NCI-H2081 treated with DMSO at 0.1 percent for 48 hours (cell line): ENCODE measurements at regions not wholly inside any gene's neighbourhood (a gene's known extent, or its start where the extent isn't known, plus 50 kb on each side); places are given as distances from the start of the nearest gene placed in this dataset.

Experiments used
- DNase-seq: peaks from one replicate; lab custom pipeline; 2025; lab: John Stamatoyannopoulos, UW

DNA sequence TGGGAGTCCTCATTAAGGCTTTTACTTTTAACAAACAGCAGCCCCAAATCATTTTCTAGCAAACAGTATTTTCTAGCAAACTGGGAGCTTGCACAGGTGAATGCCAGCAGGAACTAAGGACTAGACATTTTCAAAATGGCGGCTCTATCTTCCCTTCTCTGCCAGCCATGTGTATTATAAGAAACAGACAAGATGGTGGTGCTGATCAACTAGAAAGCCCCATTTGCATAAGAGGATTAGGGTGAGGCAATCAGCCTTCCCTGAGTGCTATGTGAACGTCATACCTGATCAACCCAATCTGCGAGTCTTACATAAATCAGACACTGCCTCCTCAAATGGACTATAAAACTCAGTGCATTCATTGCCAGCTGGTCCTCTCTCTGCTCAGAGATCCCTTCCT lies 479.6 kb downstream of the IPMK start:
- DNase-seq = no peak

DNA sequence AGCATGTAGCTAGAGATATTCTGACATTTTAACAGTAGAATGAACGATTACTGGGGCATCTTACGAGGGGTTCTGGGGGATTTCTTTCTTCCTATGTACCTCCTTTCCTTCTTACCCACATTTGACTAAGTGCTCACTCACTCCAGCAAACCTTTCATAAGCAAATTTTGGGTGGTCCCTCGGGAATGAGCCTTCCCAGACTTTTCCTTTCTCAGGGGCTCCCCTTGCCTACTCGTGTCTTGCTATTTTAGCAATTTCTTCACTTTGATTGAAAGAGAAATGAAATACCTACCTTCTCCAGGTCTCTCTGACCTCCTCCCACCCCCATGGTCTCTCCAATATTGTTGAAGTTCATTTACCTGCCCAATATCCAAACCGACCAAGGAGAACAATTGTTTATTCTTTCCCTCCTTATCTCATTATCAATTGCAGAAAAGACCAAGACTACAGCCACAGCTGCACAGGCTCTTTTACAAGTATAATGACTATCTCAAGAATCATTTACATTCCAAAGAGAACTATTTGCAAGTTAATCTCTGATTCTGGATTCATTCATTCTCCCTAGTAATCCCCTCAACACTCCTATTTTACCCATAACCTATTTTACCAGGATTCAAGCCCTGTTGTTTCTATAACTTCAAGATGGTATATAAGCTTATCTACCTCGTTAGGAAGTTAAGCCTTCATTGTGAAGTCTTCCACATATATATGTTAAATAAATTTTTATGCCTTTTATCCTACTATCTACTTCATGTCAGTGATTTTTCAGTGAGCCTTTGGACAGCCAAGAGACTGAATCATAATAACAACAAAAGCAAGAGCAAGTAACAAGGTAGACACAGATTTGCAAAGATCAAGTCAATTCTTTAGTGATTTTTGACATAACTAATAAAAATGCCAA lies 480.6 kb downstream of the IPMK start:
- DNase-seq = no peak

DNA sequence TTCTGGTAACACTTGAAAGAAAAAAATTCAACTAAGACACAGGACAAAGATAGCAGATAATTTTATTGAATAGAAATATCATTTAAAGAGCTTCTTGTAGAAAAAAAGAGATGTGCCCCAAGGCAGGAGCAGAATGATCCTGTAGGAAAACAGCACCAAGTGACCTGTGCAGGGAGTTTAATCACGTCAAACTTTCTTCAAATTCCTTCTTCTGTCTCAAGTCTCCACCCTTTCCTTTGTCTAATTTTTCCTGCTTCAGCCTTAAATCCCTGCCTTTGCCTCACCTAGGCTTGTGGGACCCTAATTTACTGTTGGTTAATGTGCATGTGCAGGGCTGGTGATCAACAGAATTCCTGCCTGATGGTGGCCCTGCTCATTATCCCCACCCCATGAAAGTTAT lies 481.4 kb downstream of the IPMK start:
- no peak for DNase-seq

DNA sequence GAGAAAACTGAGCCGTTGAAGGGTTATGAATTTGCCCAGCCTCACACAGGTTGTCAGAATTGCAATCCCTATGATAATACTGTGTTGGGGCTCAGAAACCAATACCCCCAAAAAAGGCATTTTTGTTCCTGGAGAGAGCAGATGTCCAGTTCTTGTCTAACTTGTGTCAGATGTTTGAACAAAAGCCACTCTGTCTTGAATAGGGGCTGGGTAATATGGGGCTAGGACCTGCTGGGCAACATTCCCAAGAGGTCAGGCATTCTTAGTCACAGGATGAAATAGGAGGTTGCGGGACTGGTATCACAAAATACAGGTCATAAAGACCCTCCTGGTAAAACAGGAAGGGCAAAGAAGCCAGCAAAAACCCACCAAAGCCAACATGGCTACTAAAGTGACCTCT lies 482.1 kb downstream of the IPMK start:
- DNase-seq = no peak

DNA sequence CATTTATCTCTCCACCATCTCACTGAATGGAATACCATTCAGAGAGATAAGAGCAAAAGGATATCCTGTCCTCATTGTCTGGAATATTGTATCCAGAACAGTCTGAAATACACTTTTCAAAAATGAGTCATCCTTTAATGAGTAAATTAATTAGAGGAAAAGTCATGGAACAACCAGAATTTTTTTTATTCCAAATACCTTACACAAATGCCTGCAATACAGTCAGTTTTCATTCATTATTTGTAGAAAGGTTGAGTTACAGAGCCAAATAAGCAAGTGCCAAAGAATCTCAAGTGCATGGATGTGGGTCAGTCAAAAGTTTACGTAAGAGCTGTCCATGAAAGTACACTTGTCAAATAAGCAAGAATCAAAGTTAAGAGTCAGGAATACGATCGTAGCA lies 482.6 kb downstream of the IPMK start:
- DNase-seq = no peak

DNA sequence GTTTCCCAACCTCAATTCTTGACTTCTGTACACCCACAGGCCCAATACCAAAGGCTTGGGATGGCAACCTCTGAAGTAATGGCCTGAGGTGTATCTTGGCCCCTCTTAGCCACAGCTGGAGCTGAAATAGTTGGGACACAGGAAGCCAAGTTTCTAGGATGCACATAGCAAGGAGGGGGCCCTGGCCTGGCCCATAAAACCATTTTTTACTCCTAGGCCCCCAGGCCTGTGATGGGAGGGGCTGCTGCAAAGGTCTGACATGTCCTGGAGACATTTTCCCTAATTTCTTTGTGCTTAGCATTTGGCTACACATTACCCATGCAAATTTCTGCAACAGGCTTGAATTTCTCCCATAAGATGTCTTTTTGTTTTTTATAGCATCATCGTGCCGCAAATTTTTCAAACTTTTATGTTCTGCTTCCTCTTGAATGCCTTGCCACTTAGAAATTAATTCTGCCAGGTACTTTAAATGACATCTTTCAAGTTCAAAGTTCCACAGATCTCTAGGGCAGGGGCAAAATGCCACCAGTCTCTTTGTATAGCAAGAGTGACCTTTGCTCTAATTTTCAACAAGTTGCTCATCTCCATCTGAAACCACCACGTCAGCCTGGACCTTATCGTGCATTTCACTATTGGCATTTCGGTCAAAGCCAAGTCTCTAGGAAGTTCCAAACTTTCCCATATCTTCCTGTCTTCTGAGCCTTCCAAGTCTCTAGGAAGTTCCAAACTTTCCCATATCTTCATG lies 490.8 kb downstream of the IPMK start:
- no peak for DNase-seq

DNA sequence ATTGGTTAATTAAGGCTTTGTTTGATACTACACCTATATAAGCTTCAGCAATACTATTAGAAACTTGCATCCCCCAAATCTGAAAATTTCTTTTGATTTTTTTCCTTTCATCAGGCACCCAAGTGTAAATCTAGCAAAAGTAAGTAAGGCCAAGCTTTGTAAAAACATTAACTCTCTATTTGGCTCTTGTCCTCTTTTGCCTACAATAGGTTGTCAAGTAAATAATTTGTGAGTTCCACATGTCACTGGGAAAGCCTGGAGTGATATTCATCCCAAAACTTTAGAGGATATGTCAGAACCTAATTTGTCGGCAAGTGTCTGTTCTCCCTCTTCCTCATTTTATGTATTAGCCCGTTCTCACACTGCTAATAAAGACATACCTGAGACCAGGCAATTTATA lies 492.4 kb downstream of the IPMK start:
- no peak for DNase-seq

DNA sequence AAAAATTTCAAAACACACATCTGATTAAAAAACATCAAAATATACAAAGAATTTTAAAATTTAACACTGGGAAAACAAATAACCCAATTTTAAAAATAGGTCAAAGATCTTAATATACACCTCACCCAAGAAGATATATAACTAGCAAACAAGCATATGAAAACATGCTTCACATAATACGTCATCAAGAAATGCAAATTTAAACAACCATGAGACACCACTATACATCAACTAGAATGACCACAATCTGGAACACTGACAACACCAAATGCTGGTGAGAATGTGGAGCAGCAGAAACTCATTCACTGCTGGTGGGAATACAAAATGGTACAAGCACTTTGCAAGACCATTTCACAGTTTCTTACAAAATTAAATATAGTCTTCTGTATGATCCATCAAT lies 498.4 kb downstream of the IPMK start:
- no peak for DNase-seq

DNA sequence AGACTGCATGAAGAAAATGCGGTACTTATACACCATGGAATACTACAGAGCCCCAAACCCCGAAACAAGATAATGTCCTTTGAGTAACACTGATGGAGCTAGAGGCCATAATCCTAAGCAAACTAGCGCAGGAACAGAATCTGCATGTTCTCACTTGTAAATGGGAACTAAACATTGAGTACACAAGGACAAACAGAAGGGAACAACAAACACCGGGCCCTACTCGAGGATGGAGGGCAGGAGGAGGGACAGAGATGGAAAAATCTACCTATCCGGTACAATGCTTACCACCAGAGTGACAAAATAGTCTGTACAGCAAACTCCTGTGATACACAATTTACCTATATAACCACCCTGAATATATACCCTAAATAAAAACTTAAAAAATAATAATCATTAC lies 507.9 kb downstream of the IPMK start:
- DNase-seq = no peak

DNA sequence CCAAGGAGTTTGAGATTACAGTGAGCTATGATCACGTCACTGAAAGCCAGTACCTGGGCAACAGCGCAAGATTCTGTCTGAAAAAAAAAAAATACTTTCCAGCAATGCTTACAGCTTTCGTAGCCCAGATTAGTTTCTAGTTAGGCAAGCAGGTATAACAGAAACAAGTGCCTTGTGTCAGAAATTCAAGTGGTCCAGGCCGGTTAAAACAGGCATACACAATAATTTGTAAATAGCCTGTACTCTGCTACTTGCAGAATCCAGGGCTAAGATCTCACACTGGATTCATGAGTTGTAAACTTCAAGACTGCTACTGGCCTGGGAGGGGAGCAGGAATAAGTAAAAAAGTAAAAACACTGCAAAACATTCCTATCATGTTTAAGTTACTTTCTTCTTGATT lies 512.9 kb downstream of the IPMK start:
- DNase-seq = no peak

DNA sequence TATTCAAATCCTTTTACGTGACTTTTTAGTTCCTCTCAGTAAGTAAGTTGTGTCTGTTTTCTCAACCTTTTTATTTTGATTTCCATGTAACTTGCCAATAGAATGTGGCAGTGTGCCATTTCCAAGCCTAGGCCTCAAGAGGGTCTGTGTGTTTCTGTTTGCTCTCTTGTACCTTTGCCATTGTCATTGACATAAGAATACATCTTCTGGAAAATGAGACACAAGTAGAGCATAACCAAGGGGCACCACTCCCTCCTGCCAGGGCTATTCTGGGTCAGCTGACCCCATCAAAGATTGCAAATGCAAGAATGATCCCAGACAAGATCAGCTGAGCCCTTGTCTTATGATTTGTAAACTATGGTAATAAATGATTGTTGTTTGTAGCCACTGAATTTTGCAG lies 524.0 kb downstream of the IPMK start:
- no peak for DNase-seq

DNA sequence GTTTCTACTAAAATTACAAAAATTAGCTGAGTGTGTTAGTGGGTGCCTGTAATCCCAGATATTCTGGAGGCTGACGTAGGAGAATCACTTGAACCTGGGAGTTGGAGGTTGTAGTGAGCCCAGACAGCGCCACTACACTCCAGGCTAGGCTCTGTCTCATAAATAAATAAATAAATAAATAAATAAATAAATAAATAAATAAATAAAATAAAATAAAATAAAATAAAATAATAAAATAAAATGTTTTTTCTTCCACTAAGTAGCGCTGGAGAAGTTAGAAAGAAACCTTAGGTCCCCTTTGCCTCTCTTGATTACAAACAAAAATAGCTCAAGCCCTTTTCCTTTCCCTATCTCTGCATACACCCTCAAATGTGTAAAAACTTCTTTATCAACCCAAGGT lies 525.9 kb downstream of the IPMK start:
- DNase-seq = no peak

DNA sequence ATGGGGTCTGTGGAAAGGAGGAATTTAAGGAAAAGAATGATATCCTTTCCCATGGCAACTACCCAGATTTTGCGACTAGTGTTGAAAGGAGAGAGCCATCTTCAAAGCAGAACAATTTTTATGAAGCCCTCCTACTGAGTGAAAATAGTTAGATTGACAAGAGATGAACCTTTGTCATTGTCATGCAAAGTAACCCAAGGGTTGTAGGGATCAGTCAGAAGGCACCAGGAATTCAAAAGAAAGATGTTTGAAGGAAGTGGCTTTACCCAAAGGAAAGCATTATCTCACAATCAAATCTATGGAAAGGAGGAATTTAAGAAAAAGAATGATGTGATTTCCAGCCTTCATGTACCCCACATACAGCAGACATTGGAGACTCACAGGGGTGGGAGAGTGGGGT lies 544.4 kb downstream of the IPMK start:
- DNase-seq = no peak

DNA sequence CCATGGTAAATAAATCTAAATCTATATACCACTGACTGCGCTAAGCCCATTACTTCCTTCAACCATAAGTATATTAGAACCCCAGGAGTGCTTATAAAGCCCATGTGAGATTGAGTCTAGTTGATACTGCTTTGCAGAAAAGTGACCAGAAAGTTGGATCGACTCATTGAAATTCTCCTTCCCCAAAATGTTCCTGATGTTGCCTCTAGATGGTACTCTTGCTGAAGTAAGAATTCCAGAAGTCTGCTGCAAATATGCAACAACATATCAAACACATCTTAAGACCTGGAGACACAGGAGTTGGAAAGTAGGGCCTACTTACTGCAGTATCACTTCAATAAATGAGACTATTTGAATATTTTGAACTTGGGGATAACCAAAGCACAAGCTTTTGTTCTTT lies 550.8 kb downstream of the IPMK start:
- no peak for DNase-seq

DNA sequence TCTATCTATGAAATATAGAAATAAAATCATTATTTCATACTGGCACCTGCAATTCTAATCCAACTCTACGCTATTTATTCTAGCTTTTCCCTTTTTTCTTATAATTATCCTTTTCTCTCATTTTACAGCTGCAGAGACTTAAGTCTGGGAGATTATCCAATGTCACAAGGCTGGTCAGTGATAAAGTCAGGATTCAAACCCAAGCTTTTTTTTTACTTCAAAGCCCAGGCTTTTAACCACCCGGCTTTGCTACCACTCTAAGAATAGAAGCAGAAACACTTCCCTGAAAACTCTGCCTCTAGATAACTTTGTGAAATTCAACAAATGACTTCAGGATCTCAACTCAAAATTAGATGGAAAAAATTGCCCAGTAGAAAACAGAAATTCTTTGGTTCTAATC lies 552.5 kb downstream of the IPMK start:
- no peak for DNase-seq

DNA sequence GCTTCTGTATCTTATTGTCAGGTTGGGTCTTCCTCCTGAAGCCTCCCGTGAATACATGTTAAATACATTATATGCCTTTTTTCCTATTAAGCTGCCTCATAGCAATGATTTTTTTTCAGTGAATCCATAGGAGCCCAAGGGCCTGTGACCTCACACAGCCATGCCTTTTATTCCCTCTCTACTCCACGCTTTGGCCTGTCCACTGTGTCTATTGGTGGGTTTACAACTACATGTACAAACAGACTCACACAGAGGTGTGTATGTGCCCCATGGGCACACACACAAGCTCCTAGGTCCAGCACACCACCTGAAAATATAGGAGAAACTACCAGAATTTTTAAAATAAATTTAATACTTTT lies 560.4 kb downstream of the IPMK start:
- DNase-seq = no peak

DNA sequence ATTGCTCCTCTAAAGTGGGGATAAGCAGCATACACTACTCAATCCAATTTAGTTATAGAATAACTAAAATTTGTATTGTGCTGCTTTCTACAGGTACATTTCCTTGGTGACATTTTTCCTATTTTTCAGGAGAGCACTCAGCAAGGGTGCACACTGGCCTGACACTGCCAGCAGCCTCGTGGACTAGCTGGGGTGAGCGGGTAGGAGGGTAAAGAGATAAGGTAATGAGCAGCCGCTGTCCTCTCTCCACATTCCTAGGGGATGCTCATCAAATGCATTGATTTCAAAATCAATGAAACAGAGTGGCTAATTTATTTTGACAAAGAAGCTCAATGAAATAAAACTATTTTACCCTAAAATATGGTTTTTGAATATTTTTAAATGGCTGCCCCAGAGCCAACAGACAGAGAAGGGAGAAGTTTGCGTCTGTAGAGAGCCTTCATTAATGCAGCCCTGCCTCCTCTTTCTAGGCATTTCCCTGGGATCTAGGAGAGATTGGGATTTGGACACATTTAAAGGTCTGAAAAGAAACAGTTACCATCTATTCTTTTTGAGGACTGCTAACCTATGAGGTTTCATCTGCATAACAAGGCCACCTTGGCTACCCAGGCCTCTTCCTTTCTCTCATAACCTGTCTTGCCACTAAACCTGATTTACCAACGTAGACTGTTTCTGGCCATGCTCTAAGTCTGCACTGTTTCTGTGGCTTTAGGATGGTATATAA lies 561.0 kb downstream of the IPMK start:
- no peak for DNase-seq

DNA sequence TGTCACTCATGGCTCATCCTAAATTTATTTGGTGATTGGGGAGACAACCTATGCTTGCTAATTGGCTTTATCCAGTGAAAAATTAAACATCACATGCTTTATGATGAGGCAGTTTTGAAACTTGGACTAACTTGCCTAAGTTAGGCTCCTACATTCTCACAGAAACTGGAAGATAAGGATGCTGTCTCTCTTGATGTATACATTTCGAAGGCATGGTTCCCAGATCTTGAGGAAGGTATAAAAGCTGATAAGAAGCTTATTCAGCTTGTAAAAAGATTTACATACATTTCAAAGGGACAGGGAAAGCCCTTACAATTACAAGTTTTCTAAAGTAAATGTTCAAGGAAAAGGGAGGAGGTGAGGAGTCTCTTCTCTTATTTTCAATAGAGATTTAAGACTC lies 561.7 kb downstream of the IPMK start:
- no peak for DNase-seq

DNA sequence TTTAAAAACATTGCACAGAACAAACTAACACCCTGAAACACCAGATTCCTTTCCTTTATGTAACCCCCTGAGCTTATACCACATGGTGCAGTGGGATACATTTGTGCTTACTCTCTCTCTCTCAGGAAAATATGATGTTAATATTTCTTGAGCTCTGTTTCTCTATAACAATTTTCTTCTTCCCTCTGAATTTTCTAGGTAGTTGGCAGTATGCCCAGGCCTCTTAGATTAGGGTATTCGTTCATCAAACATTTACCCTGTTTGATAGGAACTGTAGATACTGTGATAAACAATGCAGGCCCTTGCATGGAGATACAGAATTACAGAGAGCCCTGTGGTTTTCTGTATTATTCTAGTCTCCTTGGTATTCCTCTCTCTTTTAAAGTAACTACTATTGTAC lies 567.8 kb downstream of the IPMK start:
- no peak for DNase-seq

DNA sequence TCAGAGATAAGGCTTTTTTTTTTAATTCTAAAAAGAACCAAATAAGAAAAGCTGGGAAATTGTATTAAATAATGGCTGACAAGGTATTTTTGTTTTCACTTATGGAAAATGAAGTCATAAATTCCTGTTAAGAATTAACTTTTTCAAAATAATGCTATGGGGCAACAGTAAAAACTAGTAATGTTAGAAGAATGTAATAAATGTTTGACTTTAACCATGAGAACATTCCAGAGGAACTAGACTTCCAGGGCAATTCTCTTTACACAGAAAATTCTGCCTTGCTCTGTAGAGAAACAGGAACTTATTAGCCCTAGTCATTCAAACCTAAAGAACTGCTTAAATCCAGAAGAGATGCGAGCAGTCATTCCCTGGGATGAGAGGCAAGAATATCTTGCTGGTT lies 571.1 kb downstream of the IPMK start:
- DNase-seq = no peak

DNA sequence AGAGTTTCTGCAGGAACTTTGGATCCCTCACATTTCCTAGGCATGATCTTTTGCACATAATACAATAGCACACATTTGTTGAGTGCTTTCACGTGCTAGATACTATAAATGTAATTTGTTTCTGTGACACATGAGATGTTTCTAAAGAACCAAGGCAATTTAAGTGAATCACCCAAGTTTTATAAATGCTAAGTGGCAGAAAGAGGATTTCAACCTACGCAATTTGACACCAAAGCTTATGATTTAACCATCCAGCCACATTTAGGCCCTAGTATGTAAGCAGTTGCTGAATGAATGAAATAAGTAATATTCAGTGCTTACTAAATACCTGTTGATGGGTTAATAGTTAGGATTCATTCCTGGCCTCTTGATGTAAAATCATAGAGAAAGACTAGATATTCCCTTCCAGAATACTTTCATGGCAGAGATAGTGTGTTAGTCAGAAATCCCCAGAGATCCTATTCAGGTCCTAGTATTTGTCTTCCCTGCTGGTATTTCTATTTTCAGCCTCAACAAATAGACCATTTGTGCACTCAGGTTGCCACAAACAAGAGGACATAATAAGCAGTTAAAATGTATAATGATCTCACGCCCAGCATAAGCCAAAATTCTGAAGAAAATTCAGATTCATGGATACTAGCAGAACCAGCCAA lies 572.6 kb downstream of the IPMK start:
- peak; percentile 63 for DNase-seq

DNA sequence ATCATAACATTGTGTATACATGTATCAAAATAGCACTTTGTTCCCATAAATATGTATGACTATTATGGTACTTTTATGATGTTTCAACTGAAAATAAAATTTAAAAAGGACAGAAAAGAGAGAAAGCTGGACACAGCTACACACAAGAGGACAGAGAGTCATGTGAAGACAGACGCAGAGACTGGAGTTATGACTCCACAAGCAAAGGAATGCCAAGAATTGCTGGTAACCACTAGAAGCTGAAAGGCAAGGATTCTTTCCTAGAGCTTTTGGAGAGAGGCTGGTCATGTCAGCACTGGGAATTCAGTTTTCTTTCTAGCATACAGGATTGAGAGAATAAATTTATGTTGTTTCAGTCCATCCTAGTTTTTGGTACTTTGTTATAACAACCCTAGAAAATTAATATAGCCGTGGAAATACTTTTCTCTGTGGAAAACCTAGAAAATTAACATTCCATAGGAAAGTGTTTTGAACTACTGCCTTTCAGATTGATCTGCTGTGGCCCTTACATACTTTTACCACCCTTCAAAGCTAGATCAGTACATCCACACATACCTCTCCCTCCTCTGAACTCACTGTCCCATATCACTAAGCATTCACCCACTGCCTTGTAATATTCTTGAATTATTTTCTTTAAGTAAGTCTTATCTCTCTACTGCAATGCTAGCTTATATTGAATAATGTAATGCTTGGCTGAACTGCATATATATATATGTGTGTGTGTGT lies 575.3 kb downstream of the IPMK start:
- DNase-seq = no peak
